Coronary artery (tissue), 2 donors: ENCODE measurements at regions not wholly inside any gene's neighbourhood (a gene's known extent, or its start where the extent isn't known, plus 50 kb on each side); places are given as distances from the start of the nearest gene placed in this dataset.
"Not testable (repeated sequence)": the region's sequence is repeated elsewhere in the genome, so short reads cannot be mapped to it uniquely, and the experiment has no call there.

Source experiments
- DNase-seq: peaks from one replicate; pipeline ENCODE4 v3.0.0-alpha.2; 2017; ENCODE audit warnings: low spot score
- H3K27ac ChIP-seq, 2 donors: fragments of 200-600 bp; sonication (generic); one replicate each; pipeline ENCODE4 v1.5.1; 2016 to 2019
- H3K4me3 ChIP-seq: fragments of 200-600 bp; sonication (generic); 2 replicates; pipeline ENCODE4 v1.5.1; 2016; ENCODE audit warnings: mild to moderate bottlenecking, moderate library complexity
- CTCF ChIP-seq: fragments of 200-600 bp; sonication (generic); IDR thresholded peaks from one replicate; pipeline ENCODE4 v1.5.1; 2019; ENCODE audit warnings: antibody characterized with exemption

- Histone ChIP-seq H3K4me3 (no peak overlapping the region), H3K27ac (no peak overlapping the region)
- TF ChIP-seq CTCF: no peak
- no peak for DNase-seq
Measured at GRCh38 chr3:72273615-72274014, 488.7 kb upstream of the PROK2 start.

- no peak for TF ChIP-seq CTCF
- Histone ChIP-seq H3K27ac (no peak overlapping the region), H3K4me3 (no peak overlapping the region)
- no peak for DNase-seq
Measured at GRCh38 chr3:72272356-72272755, 487.4 kb upstream of the PROK2 start.

GRCh38 chr3:72271923-72272322 is 487.0 kb upstream of the PROK2 start:
- Histone ChIP-seq H3K27ac (no peak overlapping the region), H3K4me3 (no peak overlapping the region)
- TF ChIP-seq CTCF: no peak
- no peak for DNase-seq

- DNase-seq: no peak
- no peak for TF ChIP-seq CTCF
- H3K27ac ChIP-seq: peak overlapping the region in 1 of 2 donors; percentile 35
- no peak overlapping the region for H3K4me3 ChIP-seq
Measured at GRCh38 chr3:72271216-72271615, 486.3 kb upstream of the PROK2 start.

GRCh38 chr3:72270730-72271129 is 485.8 kb upstream of the PROK2 start:
- TF ChIP-seq CTCF: no peak
- Histone ChIP-seq H3K4me3 (no peak overlapping the region), H3K27ac (peak overlapping the region in 1 of 2 donors; percentile 35)
- no peak for DNase-seq

- Histone ChIP-seq H3K4me3 (no peak overlapping the region), H3K27ac (peak overlapping the region in 1 of 2 donors; percentile 35)
- peak; percentile 97 for DNase-seq
- no peak for TF ChIP-seq CTCF
Measured at GRCh38 chr3:72270072-72270681, 485.2 kb upstream of the PROK2 start.

GRCh38 chr3:72269475-72269874 is 484.5 kb upstream of the PROK2 start:
- DNase-seq: no peak
- TF ChIP-seq CTCF: no peak
- peak overlapping the region in 1 of 2 donors; percentile 45 for H3K27ac ChIP-seq
- no peak overlapping the region for H3K4me3 ChIP-seq

GRCh38 chr3:72266921-72267524 is 482.1 kb upstream of the PROK2 start:
- not testable (repeated sequence) for DNase-seq, H3K27ac ChIP-seq, H3K4me3 ChIP-seq
